WTC11 (cell line): ENCODE measurements at regions not wholly inside any gene's neighbourhood (a gene's known extent, or its start where the extent isn't known, plus 50 kb on each side); places are given as distances from the start of the nearest gene placed in this dataset.

Experiments used
- CTCF ChIP-seq: fragments of 200-600 bp; IDR thresholded peaks from 2 replicates; pipeline ENCODE4 v1.8.0; 2022; ENCODE audit warnings: antibody characterized with exemption
- ESRRA ChIP-seq: sonication (generic); formaldehyde crosslinking; IDR thresholded peaks from 2 replicates; pipeline ENCODE4 v1.8.1; 2022; ENCODE audit warnings: mild to moderate bottlenecking, missing genetic modification reagents, borderline replicate concordance
- FOXP1 ChIP-seq: sonication (generic); formaldehyde crosslinking; IDR thresholded peaks from 2 replicates; pipeline ENCODE4 v1.8.0; 2022; ENCODE audit warnings: missing genetic modification reagents, mild to moderate bottlenecking, moderate library complexity, borderline replicate concordance
- GABPB1 ChIP-seq: sonication (generic); formaldehyde crosslinking; IDR thresholded peaks from 2 replicates; pipeline ENCODE4 v1.8.1; 2023; ENCODE audit warnings: mild to moderate bottlenecking, missing genetic modification reagents
- NR2C2 ChIP-seq: sonication (generic); formaldehyde crosslinking; IDR thresholded peaks from 2 replicates; pipeline ENCODE4 v1.8.0; 2022; ENCODE audit warnings: mild to moderate bottlenecking, missing genetic modification reagents
- SMAD3 ChIP-seq: sonication (generic); formaldehyde crosslinking; IDR thresholded peaks from 2 replicates; pipeline ENCODE4 v1.8.0; 2022; ENCODE audit warnings: missing genetic modification reagents, mild to moderate bottlenecking, borderline replicate concordance
- ZBTB21 ChIP-seq: sonication (generic); formaldehyde crosslinking; IDR thresholded peaks from 2 replicates; pipeline ENCODE4 v1.8.1; 2023; ENCODE audit warnings: mild to moderate bottlenecking, missing genetic modification reagents, borderline replicate concordance
- TF ChIP-seq, protein P1 (sequence below): sonication (generic); formaldehyde crosslinking; IDR thresholded peaks from 2 replicates; pipeline ENCODE4 v1.8.0; 2022; ENCODE audit warnings: mild to moderate bottlenecking, missing genetic modification reagents

- TF ChIP-seq CTCF (no peak), ZBTB21 (no peak), SMAD3 (CRISPR knock-in tag) (no peak), NR2C2 (CRISPR knock-in tag) (no peak), ESRRA (no peak), FOXP1 (CRISPR knock-in tag) (no peak), GABPB1 (no peak)
- TF ChIP-seq, protein P1, sequence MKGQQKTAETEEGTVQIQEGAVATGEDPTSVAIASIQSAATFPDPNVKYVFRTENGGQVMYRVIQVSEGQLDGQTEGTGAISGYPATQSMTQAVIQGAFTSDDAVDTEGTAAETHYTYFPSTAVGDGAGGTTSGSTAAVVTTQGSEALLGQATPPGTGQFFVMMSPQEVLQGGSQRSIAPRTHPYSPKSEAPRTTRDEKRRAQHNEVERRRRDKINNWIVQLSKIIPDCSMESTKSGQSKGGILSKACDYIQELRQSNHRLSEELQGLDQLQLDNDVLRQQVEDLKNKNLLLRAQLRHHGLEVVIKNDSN: no peak
Measured at GRCh38 chr5:125037020-125037419, 290.6 kb upstream of the ZNF608 start.
